HFF-Myc (cell line): ENCODE measurements at regions not wholly inside any gene's neighbourhood (a gene's known extent, or its start where the extent isn't known, plus 50 kb on each side); places are given as distances from the start of the nearest gene placed in this dataset.

ENCODE experiments used
- DNase-seq: peaks from one replicate; pipeline ENCODE4 v3.0.0-alpha.2; 2011; ENCODE audit warnings: low read depth; ENCODE audit errors: extremely low read depth
- H3K4me3 ChIP-seq: replicated peaks from 2 replicates; pipeline ENCODE4 v1.5.1; 2011; ENCODE audit warnings: low read depth, mild to moderate bottlenecking, control low read depth, low read length
- TF ChIP-seq, protein P1 (sequence below): IDR thresholded peaks from 2 replicates; pipeline ENCODE4 v1.5.1; 2012; ENCODE audit warnings: mild to moderate bottlenecking, low read depth, low read length, control low read depth; ENCODE audit errors: missing control alignments

DNA sequence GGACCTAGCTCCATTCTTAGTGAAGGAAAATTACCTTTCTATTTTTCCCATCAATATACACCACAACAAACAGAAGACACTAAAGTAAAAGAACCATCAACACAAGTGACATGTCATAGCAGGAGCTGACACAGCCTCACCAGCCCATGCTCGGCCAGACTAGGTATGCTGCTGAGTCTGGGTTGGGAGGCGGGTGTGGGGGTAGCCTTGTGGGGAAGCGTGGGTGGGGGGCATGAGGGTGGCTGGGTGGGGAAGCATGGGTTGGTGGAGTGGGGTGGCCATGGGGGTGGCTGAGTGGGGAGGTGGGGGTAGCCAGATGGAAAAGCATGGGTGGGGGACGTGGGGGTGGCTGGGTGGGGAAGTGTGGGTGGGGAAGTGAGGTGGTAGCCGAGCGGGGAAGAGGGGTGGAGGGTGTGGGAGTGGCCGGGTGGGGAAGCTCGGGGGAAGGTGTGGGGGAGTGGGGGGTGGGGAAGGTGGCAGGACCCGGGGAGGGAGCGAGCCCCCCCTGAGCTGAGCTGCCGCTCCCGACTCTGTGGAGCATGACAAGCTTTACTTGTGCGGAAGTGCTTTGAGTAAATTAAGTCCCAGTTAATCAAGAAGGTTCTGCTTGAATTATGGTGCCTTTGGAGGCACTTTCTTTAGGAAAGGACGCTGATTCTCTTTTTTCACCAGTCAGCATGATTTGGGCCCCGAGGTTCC lies 294.6 kb upstream of the ZNF32 start:
- DNase-seq, result no peak
- TF ChIP-seq, protein P1, sequence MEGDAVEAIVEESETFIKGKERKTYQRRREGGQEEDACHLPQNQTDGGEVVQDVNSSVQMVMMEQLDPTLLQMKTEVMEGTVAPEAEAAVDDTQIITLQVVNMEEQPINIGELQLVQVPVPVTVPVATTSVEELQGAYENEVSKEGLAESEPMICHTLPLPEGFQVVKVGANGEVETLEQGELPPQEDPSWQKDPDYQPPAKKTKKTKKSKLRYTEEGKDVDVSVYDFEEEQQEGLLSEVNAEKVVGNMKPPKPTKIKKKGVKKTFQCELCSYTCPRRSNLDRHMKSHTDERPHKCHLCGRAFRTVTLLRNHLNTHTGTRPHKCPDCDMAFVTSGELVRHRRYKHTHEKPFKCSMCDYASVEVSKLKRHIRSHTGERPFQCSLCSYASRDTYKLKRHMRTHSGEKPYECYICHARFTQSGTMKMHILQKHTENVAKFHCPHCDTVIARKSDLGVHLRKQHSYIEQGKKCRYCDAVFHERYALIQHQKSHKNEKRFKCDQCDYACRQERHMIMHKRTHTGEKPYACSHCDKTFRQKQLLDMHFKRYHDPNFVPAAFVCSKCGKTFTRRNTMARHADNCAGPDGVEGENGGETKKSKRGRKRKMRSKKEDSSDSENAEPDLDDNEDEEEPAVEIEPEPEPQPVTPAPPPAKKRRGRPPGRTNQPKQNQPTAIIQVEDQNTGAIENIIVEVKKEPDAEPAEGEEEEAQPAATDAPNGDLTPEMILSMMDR, result no peak
- no peak overlapping the region for H3K4me3 ChIP-seq

DNA sequence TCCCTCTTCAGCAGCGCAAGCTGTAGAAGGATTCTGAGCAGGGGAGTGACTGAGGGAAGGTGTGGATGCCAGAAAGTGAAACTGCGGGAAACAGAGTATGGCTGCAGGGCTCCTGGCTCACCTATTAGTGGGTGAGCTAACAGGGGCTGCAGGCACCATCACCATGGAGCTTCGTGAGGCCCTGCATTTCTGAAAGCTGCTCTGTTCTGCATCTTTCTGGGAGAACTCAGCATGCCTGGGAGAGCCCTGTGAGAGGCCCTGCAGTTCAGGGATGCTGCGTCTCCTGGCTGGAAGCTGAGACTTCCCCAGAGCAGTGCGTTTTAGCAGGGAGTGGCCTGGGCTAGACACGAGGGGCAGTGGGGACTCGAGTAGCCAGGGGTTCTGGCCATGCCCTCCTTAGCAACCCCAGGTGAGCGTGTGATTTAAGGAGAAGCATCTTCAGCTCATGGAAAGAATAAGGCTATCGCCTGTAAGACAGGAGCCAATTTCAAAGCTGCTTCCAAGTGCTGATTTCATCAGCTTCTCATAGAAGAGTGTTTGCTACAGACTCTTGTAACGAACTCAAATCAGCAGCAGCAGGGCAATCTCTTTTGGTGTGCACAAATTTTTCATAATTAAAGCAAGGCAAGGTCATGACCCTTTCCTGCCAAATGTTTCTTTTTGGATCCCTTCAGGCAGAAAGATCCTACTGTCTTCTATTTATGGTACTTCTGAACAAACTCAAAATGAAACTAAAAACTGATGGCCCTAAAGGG lies 293.6 kb upstream of the ZNF32 start:
- DNase-seq, result no peak
- TF ChIP-seq, protein P1, result no peak
- H3K4me3 ChIP-seq, result no peak overlapping the region

DNA sequence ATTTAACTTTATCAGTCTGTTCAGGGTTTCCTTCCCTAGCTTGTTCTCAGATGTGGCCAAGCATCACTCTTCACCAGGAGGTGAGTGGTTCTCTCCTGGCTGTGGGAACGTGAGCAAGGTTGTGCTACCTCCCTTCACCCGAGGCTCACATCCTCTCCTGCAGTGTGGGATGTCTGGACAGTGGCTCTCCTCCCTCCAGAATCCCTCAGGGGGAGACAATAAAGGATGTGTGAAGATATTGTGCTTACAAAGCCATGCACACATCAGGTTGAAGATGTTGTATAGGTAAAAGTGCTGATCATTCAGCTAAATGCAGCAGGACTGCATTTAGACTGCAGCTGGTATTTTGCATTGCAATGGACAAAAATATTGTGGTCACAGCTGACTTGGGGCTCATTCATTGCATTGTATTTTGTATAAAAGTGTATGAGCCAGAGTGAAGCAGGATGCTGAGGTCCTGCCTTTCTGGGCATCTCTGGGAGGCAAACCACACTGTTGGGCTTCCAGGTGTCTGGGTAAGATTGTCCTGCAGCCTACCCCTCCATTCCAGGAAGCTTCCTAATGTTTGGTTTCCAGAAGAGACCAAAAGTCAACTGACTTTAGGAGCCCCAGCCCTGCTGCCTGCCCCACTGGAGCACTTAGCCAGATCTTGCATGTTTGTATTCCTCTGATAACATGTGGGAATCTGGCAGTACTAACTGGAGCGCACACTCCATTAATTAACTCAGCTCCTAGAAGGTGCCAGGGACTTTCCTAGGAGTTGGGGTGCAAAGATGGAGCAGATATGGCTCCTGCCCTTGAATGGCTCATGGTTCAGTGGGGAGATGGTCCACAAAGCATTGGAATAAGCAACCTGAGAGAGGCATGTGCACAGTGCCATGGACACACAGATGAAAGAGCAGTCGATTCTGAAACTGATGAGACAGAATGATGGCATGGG lies 292.5 kb upstream of the ZNF32 start:
- DNase-seq, result no peak
- H3K4me3 ChIP-seq, result no peak overlapping the region

DNA sequence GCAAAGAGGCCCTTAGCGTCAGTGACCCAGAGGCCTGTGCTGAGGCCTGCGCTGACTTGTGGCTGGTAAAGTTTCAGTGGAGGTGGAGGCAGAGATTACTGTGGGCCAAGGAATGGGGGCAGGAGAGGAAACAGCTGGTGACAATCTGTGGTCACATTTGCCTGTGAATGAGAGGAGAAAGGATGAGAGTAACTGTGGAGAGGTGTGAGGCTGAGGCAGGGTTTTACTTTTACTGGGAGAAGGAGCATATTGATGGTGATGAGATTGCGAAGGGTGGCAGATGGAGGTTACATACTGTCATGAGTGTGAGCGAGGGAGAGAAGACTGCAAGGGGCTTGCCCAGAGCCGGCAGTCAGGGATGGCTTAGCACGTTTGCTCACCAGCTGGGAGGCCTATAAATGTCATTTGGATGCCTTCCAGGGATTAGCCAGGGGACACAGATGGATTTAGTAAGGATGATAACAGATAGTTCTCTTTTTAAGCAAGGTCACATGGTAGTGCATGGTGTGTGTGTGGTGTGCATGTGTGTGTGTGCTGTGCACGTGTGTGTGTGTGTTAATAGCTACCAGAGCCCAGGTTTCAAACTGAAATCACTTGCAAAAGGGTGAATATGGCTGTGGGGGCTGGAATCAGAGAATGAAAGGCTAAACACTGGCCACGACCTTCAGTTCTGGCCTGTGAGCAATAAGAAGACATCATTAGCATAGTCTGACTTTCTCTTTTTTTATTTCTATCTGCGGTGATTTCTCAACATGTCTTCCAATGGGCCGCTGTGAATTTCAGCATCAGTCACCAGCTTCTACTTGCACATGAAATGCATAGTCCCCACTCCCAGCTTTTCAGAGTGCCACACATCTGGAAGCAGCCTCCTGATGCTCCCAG lies 291.5 kb upstream of the ZNF32 start:
- H3K4me3 ChIP-seq, result no peak overlapping the region
- TF ChIP-seq, protein P1, result no peak
- DNase-seq, result peak; percentile 82

More for the DNA sequence above, 292.5 kb upstream of the ZNF32 start:
- TF ChIP-seq, protein P1, result no peak

DNA sequence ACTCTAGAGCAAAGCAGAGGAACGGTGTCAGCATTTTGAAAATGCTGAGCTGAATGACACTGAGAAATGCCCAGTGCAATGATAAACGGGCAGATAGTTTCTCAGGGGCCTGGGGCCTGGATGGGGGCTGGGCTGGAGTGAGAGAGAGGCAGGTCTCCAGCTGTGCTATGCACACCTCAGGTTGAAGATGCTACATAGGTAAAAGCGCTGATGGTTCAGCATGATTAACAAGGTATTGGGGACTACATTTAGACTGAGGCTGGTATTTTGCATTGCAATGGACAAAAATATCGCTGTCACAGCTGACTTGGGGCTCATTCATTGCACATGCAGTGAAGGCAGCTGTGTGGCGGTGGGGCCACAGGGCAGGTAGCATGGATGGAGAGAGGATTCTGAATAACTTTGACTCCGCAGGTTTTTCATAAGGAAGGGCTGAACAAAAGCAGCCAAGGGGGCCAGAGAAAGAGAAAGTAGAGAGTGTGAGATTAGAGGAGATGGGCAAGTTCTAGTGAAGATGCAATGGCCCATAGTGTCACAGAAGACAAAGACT lies 290.8 kb upstream of the ZNF32 start:
- no peak for DNase-seq
- TF ChIP-seq, protein P1, result no peak
- H3K4me3 ChIP-seq, result no peak overlapping the region
